Trophoblast cell (in vitro differentiated cells and primary cell): ENCODE measurements at regions not wholly inside any gene's neighbourhood (a gene's known extent, or its start where the extent isn't known, plus 50 kb on each side); places are given as distances from the start of the nearest gene placed in this dataset.

ENCODE experiments used
- DNase-seq, 2 donors: peaks; one replicate each; pipeline ENCODE4 v3.0.0-alpha.2; 2016
- H2AFZ ChIP-seq: 2 replicates; pipeline ENCODE4 v1.6.1; 2013; ENCODE audit warnings: low read length, moderate library complexity, mild to moderate bottlenecking; ENCODE audit not compliant: insufficient read depth, poor library complexity
- H2AK5ac ChIP-seq: 2 replicates; pipeline ENCODE4 v1.6.1; 2013; ENCODE audit warnings: mild to moderate bottlenecking, low read length
- H2BK120ac ChIP-seq: 2 replicates; pipeline ENCODE4 v1.6.1; 2013; ENCODE audit warnings: low read length, mild to moderate bottlenecking, moderate library complexity; ENCODE audit not compliant: insufficient read depth, poor library complexity
- H2BK12ac ChIP-seq: 2 replicates; pipeline ENCODE4 v1.6.1; 2013; ENCODE audit warnings: mild to moderate bottlenecking, low read length, moderate library complexity
- H2BK5ac ChIP-seq: 2 replicates; pipeline ENCODE4 v1.6.1; 2013; ENCODE audit warnings: low read length, low read depth, moderate library complexity, mild to moderate bottlenecking; ENCODE audit not compliant: poor library complexity
- H3K14ac ChIP-seq: 2 replicates; pipeline ENCODE4 v1.6.1; 2013; ENCODE audit warnings: mild to moderate bottlenecking, low read length
- H3K18ac ChIP-seq: 2 replicates; pipeline ENCODE4 v1.6.1; 2013; ENCODE audit warnings: mild to moderate bottlenecking, low read length
- H3K23ac ChIP-seq: 2 replicates; pipeline ENCODE4 v1.6.1; 2013; ENCODE audit warnings: low read length
- H3K27ac ChIP-seq: 2 replicates; pipeline ENCODE4 v1.5.1; 2013; ENCODE audit warnings: low read depth, mild to moderate bottlenecking, inconsistent platforms, low read length, moderate library complexity
- H3K27me3 ChIP-seq: 2 replicates; pipeline ENCODE4 v1.6.1; 2013; ENCODE audit warnings: inconsistent platforms, mild to moderate bottlenecking, low read length, moderate library complexity; ENCODE audit not compliant: insufficient read depth
- H3K36me3 ChIP-seq, 2 experiments: 1 replicate in 1 of 2; 2 replicates in 1 of 2; pipeline ENCODE4 v1.6.1; 2013; ENCODE audit warnings: low read length in 2 of 2, mild to moderate bottlenecking in 2 of 2, moderate library complexity in 1 of 2; ENCODE audit not compliant: insufficient read depth in 2 of 2, control insufficient read depth in 1 of 2
- H3K4ac ChIP-seq: 2 replicates; pipeline ENCODE4 v1.6.1; 2013; ENCODE audit warnings: low read depth, mild to moderate bottlenecking, low read length, moderate library complexity
- H3K4me1 ChIP-seq, 2 experiments: 1 replicate in 1 of 2; 2 replicates in 1 of 2; pipeline ENCODE4 v1.6.1; 2013; ENCODE audit warnings: low read length in 2 of 2, mild to moderate bottlenecking in 2 of 2, moderate library complexity in 1 of 2; ENCODE audit not compliant: insufficient read depth in 2 of 2, control insufficient read depth in 1 of 2
- H3K4me2 ChIP-seq: 2 replicates; pipeline ENCODE4 v1.6.1; 2013; ENCODE audit warnings: inconsistent platforms, mild to moderate bottlenecking, low read length, moderate library complexity
- H3K4me3 ChIP-seq: 2 replicates; pipeline ENCODE4 v1.5.1; 2013; ENCODE audit warnings: mild to moderate bottlenecking, low read depth, low read length, inconsistent platforms
- H3K79me1 ChIP-seq: one replicate; pipeline ENCODE4 v1.6.1; 2013; ENCODE audit warnings: low read length
- H3K79me2 ChIP-seq: 2 replicates; pipeline ENCODE4 v1.6.1; 2013; ENCODE audit warnings: low read length, mild to moderate bottlenecking; ENCODE audit not compliant: control insufficient read depth, insufficient read depth, poor library complexity
- H3K9ac ChIP-seq: 2 replicates; pipeline ENCODE4 v1.6.1; 2013; ENCODE audit warnings: mild to moderate bottlenecking, low read length
- H3K9me3 ChIP-seq: 2 replicates; pipeline ENCODE4 v1.6.1; 2013; ENCODE audit warnings: low read depth, mild to moderate bottlenecking, control low read depth, inconsistent platforms, low read length; ENCODE audit not compliant: insufficient read depth
- H4K12ac ChIP-seq: 2 replicates; pipeline ENCODE4 v1.6.1; 2013; ENCODE audit warnings: low read depth, mild to moderate bottlenecking, low read length, moderate library complexity
- H4K8ac ChIP-seq: 2 replicates; pipeline ENCODE4 v1.6.1; 2013; ENCODE audit warnings: low read depth, mild to moderate bottlenecking, low read length, moderate library complexity
- H4K91ac ChIP-seq: one replicate; pipeline ENCODE4 v1.6.1; 2013; ENCODE audit warnings: low read depth, mild to moderate bottlenecking, low read length, moderate library complexity
- WGBS: extraction: QIAGEN DNeasy Blood & Tissue Kit; methylation state at CpG from one replicate; pipeline ENCODE4 v1.1.7; 2013; ENCODE audit warnings: missing lambda C conversion rate; ENCODE audit not compliant: insufficient read length, insufficient coverage; ENCODE audit errors: extremely low coverage; 5-methylcytosine and 5-hydroxymethylcytosine counted together

GRCh38 chr2:129656081-129656598 is 323.3 kb upstream of the RAB6C start:
- no peak overlapping the region for H3K27ac ChIP-seq

GRCh38 chr2:129658430-129658829 is 321.0 kb upstream of the RAB6C start:
- Histone ChIP-seq H3K23ac (no peak overlapping the region), H3K4me2 (no peak overlapping the region), H3K4me3 (no peak overlapping the region), H3K9ac (no peak overlapping the region), H3K27ac (no peak overlapping the region), H3K9me3 (no peaks in the 10 kb centered on the region), H2BK5ac (no peak overlapping the region), H4K91ac (no peak overlapping the region), H3K27me3 (no peaks in the 10 kb centered on the region), H2BK12ac (no peak overlapping the region), H3K79me2 (no peaks in the 10 kb centered on the region), H3K4ac (no peak overlapping the region), H3K36me3 (no peaks in the 10 kb centered on the region), H3K18ac (no peak overlapping the region), H3K4me1 (no peaks in the 10 kb centered on the region), H4K8ac (no peak overlapping the region), H2BK120ac (no peak overlapping the region), H4K12ac (no peak overlapping the region), H2AFZ (no peak overlapping the region), H3K14ac (no peak overlapping the region), H2AK5ac (no peak overlapping the region), H3K79me1 (no peaks in the 10 kb centered on the region)
- no CpG with 5 or more reads among the region's 5 CpGs for WGBS
- DNase-seq, result no peak

More at GRCh38 chr2:129656081-129656598, 323.3 kb upstream of the RAB6C start:
- no peak overlapping the region for H2BK120ac ChIP-seq
- no peak overlapping the region for H3K14ac ChIP-seq
- H3K27me3 ChIP-seq, result no peaks in the 10 kb centered on the region
- DNase-seq, result no peak
- no peaks in the 10 kb centered on the region for H3K9me3 ChIP-seq
- H3K79me1 ChIP-seq, result no peaks in the 10 kb centered on the region
- no peak overlapping the region for H2AFZ ChIP-seq
- no peak overlapping the region for H3K4me3 ChIP-seq
- H4K91ac ChIP-seq, result no peak overlapping the region
- no peak overlapping the region for H2BK12ac ChIP-seq
- no peak overlapping the region for H3K4me2 ChIP-seq
- H3K36me3 ChIP-seq, result no peaks in the 10 kb centered on the region
- H2BK5ac ChIP-seq, result no peak overlapping the region
- no peak overlapping the region for H4K12ac ChIP-seq
- H3K23ac ChIP-seq, result no peak overlapping the region
- H3K4me1 ChIP-seq, result no peaks in the 10 kb centered on the region
- WGBS, result no CpG with 5 or more reads among the region's 6 CpGs
- H4K8ac ChIP-seq, result no peak overlapping the region
- no peak overlapping the region for H3K9ac ChIP-seq
- no peak overlapping the region for H2AK5ac ChIP-seq
- no peak overlapping the region for H3K18ac ChIP-seq
- H3K4ac ChIP-seq, result no peak overlapping the region
- no peaks in the 10 kb centered on the region for H3K79me2 ChIP-seq

- H3K18ac ChIP-seq, result no peak overlapping the region
- no peaks in the 10 kb centered on the region for H3K79me1 ChIP-seq
- H3K27ac ChIP-seq, result no peak overlapping the region
- H3K27me3 ChIP-seq, result no peaks in the 10 kb centered on the region
- no peak overlapping the region for H2BK5ac ChIP-seq
- no peak overlapping the region for H2AK5ac ChIP-seq
- no peaks in the 10 kb centered on the region for H3K36me3 ChIP-seq
- no peak overlapping the region for H4K8ac ChIP-seq
- H3K4me3 ChIP-seq, result no peak overlapping the region
- no peaks in the 10 kb centered on the region for H3K79me2 ChIP-seq
- no peak for DNase-seq
- H4K91ac ChIP-seq, result no peak overlapping the region
- WGBS, result no CpG with 5 or more reads among the region's 1 CpG
- H3K14ac ChIP-seq, result no peak overlapping the region
- no peak overlapping the region for H2BK120ac ChIP-seq
- H3K23ac ChIP-seq, result no peak overlapping the region
- H4K12ac ChIP-seq, result no peak overlapping the region
- H3K4me1 ChIP-seq, result no peaks in the 10 kb centered on the region
- no peak overlapping the region for H2BK12ac ChIP-seq
- no peak overlapping the region for H3K4me2 ChIP-seq
- no peaks in the 10 kb centered on the region for H3K9me3 ChIP-seq
- H3K4ac ChIP-seq, result no peak overlapping the region
- no peak overlapping the region for H3K9ac ChIP-seq
- no peak overlapping the region for H2AFZ ChIP-seq
These were observed 317.5 kb upstream of the RAB6C start for GRCh38 chr2:129661935-129662334.

GRCh38 chr2:129667577-129667976 is 311.9 kb upstream of the RAB6C start:
- Histone ChIP-seq H2BK5ac (no peak overlapping the region), H3K4ac (no peak overlapping the region), H2AFZ (no peak overlapping the region), H2BK12ac (no peak overlapping the region), H3K79me2 (no peaks in the 10 kb centered on the region), H3K36me3 (no peaks in the 10 kb centered on the region), H2AK5ac (no peak overlapping the region), H3K23ac (no peak overlapping the region), H2BK120ac (no peak overlapping the region), H4K12ac (no peak overlapping the region), H3K79me1 (no peaks in the 10 kb centered on the region), H3K9ac (no peak overlapping the region), H3K27me3 (no peaks in the 10 kb centered on the region), H3K18ac (no peak overlapping the region), H3K14ac (no peak overlapping the region), H4K8ac (no peak overlapping the region), H4K91ac (no peak overlapping the region), H3K4me3 (no peak overlapping the region), H3K4me2 (no peak overlapping the region), H3K4me1 (no peaks in the 10 kb centered on the region), H3K27ac (no peak overlapping the region), H3K9me3 (no peaks in the 10 kb centered on the region)
- WGBS, result no CpG with 5 or more reads among the region's 4 CpGs
- DNase-seq, result no peak
